ENCODE measurements at regions not wholly inside any gene's neighbourhood (a gene's known extent, or its start where the extent isn't known, plus 50 kb on each side); places are given as distances from the start of the nearest gene placed in this dataset.

- H3K23ac ChIP-seq (ENCODE audit: low read length in 2 of 2), result no peak overlapping the region
- no peak overlapping the region for H4K8ac ChIP-seq (ENCODE audit: low read length)
- no peak overlapping the region for H3K9ac ChIP-seq (ENCODE audit: low read length)
- no peak overlapping the region for H3K27ac ChIP-seq (ENCODE audit: low read length, poor library complexity, severe bottlenecking)
- H4K91ac ChIP-seq (ENCODE audit: low read length), result no peak overlapping the region
- 86% methylated on average over 6 of the region's 6 CpGs for WGBS
- DNase-seq, result no peak
- H3K36me3 ChIP-seq (ENCODE audit: control insufficient read depth in 1 of 2, insufficient read depth in 2 of 2, low read depth in 1 of 2, low read length in 2 of 2), result no peaks in the 10 kb centered on the region
- no peak overlapping the region for H3K14ac ChIP-seq (ENCODE audit: low read length in 2 of 2)
- no peaks in the 10 kb centered on the region for H3K4me1 ChIP-seq (ENCODE audit: control insufficient read depth, insufficient read depth, low read depth, low read length)
- H3K4me3 ChIP-seq (ENCODE audit: insufficient read depth in 1 of 2, low read depth in 1 of 2, low read length in 2 of 2), result no peak overlapping the region
- no peak overlapping the region for H2BK12ac ChIP-seq (ENCODE audit: low read length in 2 of 2)
- no peak overlapping the region for H2BK120ac ChIP-seq (ENCODE audit: low read depth, low read length)
- H3K9me3 ChIP-seq (ENCODE audit: control insufficient read depth, low read length), result no peaks in the 10 kb centered on the region
- no peaks in the 10 kb centered on the region for H3K79me1 ChIP-seq (replicated peaks; ENCODE audit: low read length, poor library complexity, severe bottlenecking)
- H2BK5ac ChIP-seq (ENCODE audit: low read depth, low read length, poor library complexity, severe bottlenecking), result no peak overlapping the region
- no peak overlapping the region for H3K4me2 ChIP-seq (ENCODE audit: low read length, poor library complexity, severe bottlenecking)
- H2BK15ac ChIP-seq (ENCODE audit: low read depth, poor library complexity, severe bottlenecking), result no peak overlapping the region
- no peak overlapping the region for H2AFZ ChIP-seq (ENCODE audit: low read depth, low read length)
- H3K27me3 ChIP-seq (ENCODE audit: control insufficient read depth in 1 of 2, insufficient read depth in 1 of 2, low read length in 2 of 2), result no peaks in the 10 kb centered on the region
- H2AK5ac ChIP-seq (ENCODE audit: low read length, severe bottlenecking), result no peak overlapping the region
- H3K18ac ChIP-seq (ENCODE audit: low read depth in 1 of 2, low read length in 2 of 2), result no peak overlapping the region
- H3K4ac ChIP-seq (ENCODE audit: low read depth in 1 of 2, low read length in 2 of 2), result no peak overlapping the region
These were observed 108.1 kb upstream of the IQCM start for GRCh38 chr4:149923736-149924135.

- DNase-seq, result no peak
- Histone ChIP-seq H3K4ac (ENCODE audit: low read depth in 1 of 2, low read length in 2 of 2) (no peak overlapping the region), H2BK12ac (ENCODE audit: low read length in 2 of 2) (no peak overlapping the region), H4K91ac (ENCODE audit: low read length) (no peak overlapping the region), H3K9me3 (ENCODE audit: control insufficient read depth, low read length) (no peaks in the 10 kb centered on the region), H3K14ac (ENCODE audit: low read length in 2 of 2) (no peak overlapping the region), H2AFZ (ENCODE audit: low read depth, low read length) (no peak overlapping the region), H2BK5ac (ENCODE audit: low read depth, low read length, poor library complexity, severe bottlenecking) (no peak overlapping the region), H3K79me1 (replicated peaks; ENCODE audit: low read length, poor library complexity, severe bottlenecking) (no peaks in the 10 kb centered on the region), H2AK5ac (ENCODE audit: low read length, severe bottlenecking) (no peak overlapping the region), H2BK120ac (ENCODE audit: low read depth, low read length) (no peak overlapping the region), H3K27ac (ENCODE audit: low read length, poor library complexity, severe bottlenecking) (no peak overlapping the region), H3K27me3 (ENCODE audit: control insufficient read depth in 1 of 2, insufficient read depth in 1 of 2, low read length in 2 of 2) (no peaks in the 10 kb centered on the region), H3K4me2 (ENCODE audit: low read length, poor library complexity, severe bottlenecking) (no peak overlapping the region), H3K23ac (ENCODE audit: low read length in 2 of 2) (no peak overlapping the region), H3K4me3 (ENCODE audit: insufficient read depth in 1 of 2, low read depth in 1 of 2, low read length in 2 of 2) (no peak overlapping the region), H2BK15ac (ENCODE audit: low read depth, poor library complexity, severe bottlenecking) (no peak overlapping the region), H4K8ac (ENCODE audit: low read length) (no peak overlapping the region), H3K18ac (ENCODE audit: low read depth in 1 of 2, low read length in 2 of 2) (no peak overlapping the region), H3K4me1 (ENCODE audit: control insufficient read depth, insufficient read depth, low read depth, low read length) (no peaks in the 10 kb centered on the region), H3K36me3 (ENCODE audit: control insufficient read depth in 1 of 2, insufficient read depth in 2 of 2, low read depth in 1 of 2, low read length in 2 of 2) (no peaks in the 10 kb centered on the region), H3K9ac (ENCODE audit: low read length) (no peak overlapping the region)
- WGBS, result 93% methylated on average over 2 of the region's 3 CpGs
These were observed 111.9 kb upstream of the IQCM start for GRCh38 chr4:149927514-149927913.

GRCh38 chr4:149928507-149928906 is 112.9 kb upstream of the IQCM start:
- DNase-seq, result no peak

DNA sequence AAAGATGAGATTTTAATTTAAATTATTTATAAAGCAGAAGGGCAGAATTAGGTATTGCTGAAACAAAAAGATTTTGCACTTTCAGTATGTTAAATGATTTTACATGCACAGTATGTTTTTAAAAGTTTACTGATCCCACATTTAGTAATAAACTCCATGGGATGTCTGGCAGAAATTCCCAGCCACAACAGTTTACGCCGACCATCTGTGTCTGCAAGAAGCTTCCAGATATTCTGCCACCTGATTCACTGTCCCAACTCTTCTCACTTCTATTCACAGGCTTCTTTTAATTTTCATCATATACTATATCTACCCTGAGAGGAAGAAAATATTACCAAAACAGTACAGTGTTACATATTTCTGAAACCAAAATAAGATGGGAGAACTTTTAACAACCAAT is 115.8 kb upstream of the IQCM start:
- Histone ChIP-seq H2AK5ac (ENCODE audit: low read length, severe bottlenecking) (no peak overlapping the region), H4K8ac (ENCODE audit: low read length) (no peak overlapping the region), H2AFZ (ENCODE audit: low read depth, low read length) (no peak overlapping the region), H3K4ac (ENCODE audit: low read depth in 1 of 2, low read length in 2 of 2) (no peak overlapping the region), H2BK5ac (ENCODE audit: low read depth, low read length, poor library complexity, severe bottlenecking) (no peak overlapping the region), H3K36me3 (ENCODE audit: control insufficient read depth in 1 of 2, insufficient read depth in 2 of 2, low read depth in 1 of 2, low read length in 2 of 2) (no peaks in the 10 kb centered on the region), H3K79me1 (replicated peaks; ENCODE audit: low read length, poor library complexity, severe bottlenecking) (no peaks in the 10 kb centered on the region), H2BK120ac (ENCODE audit: low read depth, low read length) (no peak overlapping the region), H3K27me3 (ENCODE audit: control insufficient read depth in 1 of 2, insufficient read depth in 1 of 2, low read length in 2 of 2) (no peaks in the 10 kb centered on the region), H3K9me3 (ENCODE audit: control insufficient read depth, low read length) (no peaks in the 10 kb centered on the region), H3K14ac (ENCODE audit: low read length in 2 of 2) (no peak overlapping the region), H2BK12ac (ENCODE audit: low read length in 2 of 2) (no peak overlapping the region), H3K9ac (ENCODE audit: low read length) (no peak overlapping the region), H3K4me1 (ENCODE audit: control insufficient read depth, insufficient read depth, low read depth, low read length) (no peaks in the 10 kb centered on the region), H3K27ac (ENCODE audit: low read length, poor library complexity, severe bottlenecking) (no peak overlapping the region), H3K23ac (ENCODE audit: low read length in 2 of 2) (no peak overlapping the region), H3K4me3 (ENCODE audit: insufficient read depth in 1 of 2, low read depth in 1 of 2, low read length in 2 of 2) (no peak overlapping the region), H4K91ac (ENCODE audit: low read length) (no peak overlapping the region), H2BK15ac (ENCODE audit: low read depth, poor library complexity, severe bottlenecking) (no peak overlapping the region), H3K4me2 (ENCODE audit: low read length, poor library complexity, severe bottlenecking) (no peak overlapping the region), H3K18ac (ENCODE audit: low read depth in 1 of 2, low read length in 2 of 2) (no peak overlapping the region)
- no peak for DNase-seq
- WGBS, result 71% methylated on average over 2 of the region's 2 CpGs

More at GRCh38 chr4:149928507-149928906, 112.9 kb upstream of the IQCM start:
- no peak overlapping the region for H3K9ac ChIP-seq (ENCODE audit: low read length)
- no peaks in the 10 kb centered on the region for H3K27me3 ChIP-seq (ENCODE audit: control insufficient read depth in 1 of 2, insufficient read depth in 1 of 2, low read length in 2 of 2)
- H2BK5ac ChIP-seq (ENCODE audit: low read depth, low read length, poor library complexity, severe bottlenecking), result no peak overlapping the region
- H4K8ac ChIP-seq (ENCODE audit: low read length), result no peak overlapping the region
- no peak overlapping the region for H3K4me3 ChIP-seq (ENCODE audit: insufficient read depth in 1 of 2, low read depth in 1 of 2, low read length in 2 of 2)
- no peak overlapping the region for H2BK15ac ChIP-seq (ENCODE audit: low read depth, poor library complexity, severe bottlenecking)
- H3K36me3 ChIP-seq (ENCODE audit: control insufficient read depth in 1 of 2, insufficient read depth in 2 of 2, low read depth in 1 of 2, low read length in 2 of 2), result no peaks in the 10 kb centered on the region
- no peak overlapping the region for H4K91ac ChIP-seq (ENCODE audit: low read length)
- H2AK5ac ChIP-seq (ENCODE audit: low read length, severe bottlenecking), result no peak overlapping the region
- H3K4ac ChIP-seq (ENCODE audit: low read depth in 1 of 2, low read length in 2 of 2), result no peak overlapping the region
- H2AFZ ChIP-seq (ENCODE audit: low read depth, low read length), result no peak overlapping the region
- no peak overlapping the region for H3K23ac ChIP-seq (ENCODE audit: low read length in 2 of 2)
- H2BK120ac ChIP-seq (ENCODE audit: low read depth, low read length), result no peak overlapping the region
- no peak overlapping the region for H3K4me2 ChIP-seq (ENCODE audit: low read length, poor library complexity, severe bottlenecking)
- 80% methylated on average over 1 of the region's 1 CpG for whole genome bisulfite sequencing
- H2BK12ac ChIP-seq (ENCODE audit: low read length in 2 of 2), result no peak overlapping the region
- no peaks in the 10 kb centered on the region for H3K79me1 ChIP-seq (replicated peaks; ENCODE audit: low read length, poor library complexity, severe bottlenecking)
- H3K18ac ChIP-seq (ENCODE audit: low read depth in 1 of 2, low read length in 2 of 2), result no peak overlapping the region
- no peak overlapping the region for H3K14ac ChIP-seq (ENCODE audit: low read length in 2 of 2)
- no peaks in the 10 kb centered on the region for H3K4me1 ChIP-seq (ENCODE audit: control insufficient read depth, insufficient read depth, low read depth, low read length)
- H3K9me3 ChIP-seq (ENCODE audit: control insufficient read depth, low read length), result no peaks in the 10 kb centered on the region
- no peak overlapping the region for H3K27ac ChIP-seq (ENCODE audit: low read length, poor library complexity, severe bottlenecking)
